ENCODE measurements at regions not wholly inside any gene's neighbourhood (a gene's known extent, or its start where the extent isn't known, plus 50 kb on each side); places are given as distances from the start of the nearest gene placed in this dataset.

GRCh38 chr12:131457331-131458047 lies 253.4 kb upstream of the SFSWAP start:
- no peak overlapping the region for H2AFZ ChIP-seq (ENCODE audit: low read length)
- H4K91ac ChIP-seq (replicated peaks; ENCODE audit: insufficient read length, low read length) = no peak overlapping the region
- no peak overlapping the region for H2BK12ac ChIP-seq (ENCODE audit: low read depth, low read length)
- no peak overlapping the region for H2BK120ac ChIP-seq (replicated peaks; ENCODE audit: low read depth, low read length)
- H3K36me3 ChIP-seq (ENCODE audit: control insufficient read depth in 2 of 4, insufficient read depth in 4 of 4, low read length in 3 of 4) = no peaks in the 10 kb centered on the region
- H3K79me2 ChIP-seq (ENCODE audit: control insufficient read depth in 1 of 2, insufficient read depth in 2 of 2, low read length in 2 of 2) = no peaks in the 10 kb centered on the region
- H2BK20ac ChIP-seq (ENCODE audit: low read length) = no peak overlapping the region
- no peak overlapping the region for H3K4ac ChIP-seq (replicated peaks; ENCODE audit: insufficient read length, low read depth, low read length)
- no peak overlapping the region for H3K23ac ChIP-seq (ENCODE audit: insufficient read length)
- no peak overlapping the region for H2AK5ac ChIP-seq (ENCODE audit: low read depth, low read length)
- no peaks in the 10 kb centered on the region for H4K20me1 ChIP-seq (replicated peaks in 1 of 2; ENCODE audit: control insufficient read depth in 1 of 2, insufficient read depth in 2 of 2, low read length in 2 of 2)
- no peak overlapping the region for H3K56ac ChIP-seq (replicated peaks; ENCODE audit: insufficient read length, low read depth, low read length)
- WGBS, 2 experiments (ENCODE audit: extremely low coverage in 1 of 2, insufficient coverage in 1 of 2, insufficient read length in 1 of 2, insufficient replicate concordance in 2 of 2, low coverage in 1 of 2, low lambda C conversion rate in 2 of 2, missing lambda C conversion rate in 1 of 2) = 79% methylated on average over 14 of the region's 19 CpGs; no CpG with 5 or more reads in 1 of the 2 experiments
- H3K4me3 ChIP-seq (ENCODE audit: extremely low read depth in 1 of 4, insufficient read depth in 2 of 4, low read depth in 3 of 4, low read length in 4 of 4) = no peak overlapping the region
- ChIA-PET POLR2A (ENCODE audit: partially characterized antibody) (no interaction called here), CTCF (ENCODE audit: partially characterized antibody) (interaction anchor here (1.2 to 1.4 kb wide), 2 partner anchors 35 to 342 kb away, joined by 3 to 4 read pairs; no protein-coding TSS in a partner anchor)
- no peak for DNase-seq (ENCODE audit: low read depth in 1 of 2, low spot score in 2 of 2)
- H3K23me2 ChIP-seq (ENCODE audit: low read depth, low read length) = no peaks in the 10 kb centered on the region; the same call in 1 of the 2 replicates
- H3K14ac ChIP-seq (ENCODE audit: insufficient read length) = no peak overlapping the region
- no peaks in the 10 kb centered on the region for H3K27me3 ChIP-seq (replicated peaks in 1 of 4; ENCODE audit: control insufficient read depth in 3 of 4, extremely low read depth in 1 of 4, insufficient read depth in 3 of 4, low read length in 3 of 4)
- no peak overlapping the region; the same call in 1 of the 2 replicates for H3K18ac ChIP-seq (ENCODE audit: extremely low read depth, low read length)
- no peak overlapping the region for H2BK15ac ChIP-seq (ENCODE audit: low read length)
- no peak overlapping the region; the same call in 1 of the 2 replicates for H2BK5ac ChIP-seq (ENCODE audit: low read depth, low read length)
- FAIRE-seq = no peak
- no peaks in the 10 kb centered on the region for H3K4me1 ChIP-seq (replicated peaks in 1 of 4; ENCODE audit: control insufficient read depth in 3 of 4, insufficient read depth in 4 of 4, low read length in 3 of 4)
- no peak overlapping the region for H3K27ac ChIP-seq (ENCODE audit: low read depth, low read length)
- no peaks in the 10 kb centered on the region for H3K9me3 ChIP-seq (ENCODE audit: insufficient read depth in 2 of 2, low read depth in 1 of 2, low read length in 1 of 2)
- no peak overlapping the region for H4K8ac ChIP-seq (ENCODE audit: extremely low read depth, insufficient read depth, low read length)
- H3K79me1 ChIP-seq (ENCODE audit: low read depth, low read length) = no peaks in the 10 kb centered on the region
- H4K5ac ChIP-seq (ENCODE audit: insufficient read length, low read depth, low read length) = no peak overlapping the region
- H3K9ac ChIP-seq (replicated peaks in 1 of 4; ENCODE audit: extremely low read depth in 1 of 4, low read depth in 3 of 4, low read length in 3 of 4) = no peak overlapping the region
- no peak overlapping the region for H3K4me2 ChIP-seq (ENCODE audit: insufficient read depth in 1 of 2, low read depth in 2 of 2, low read length in 2 of 2)
- no peak for TF ChIP-seq RBBP5 (IDR thresholded peaks at IDR 0.05; ENCODE audit: borderline replicate concordance, low read depth, low read length)
- TF ChIP-seq NRF1 (IDR thresholded peaks at IDR 0.05; ENCODE audit: low read depth, low read length) = no peak
- no peak for TF ChIP-seq MAX (IDR thresholded peaks at IDR 0.05)
- no peak for TF ChIP-seq YY1 (IDR thresholded peaks at IDR 0.05; ENCODE audit: low read depth, low read length)

Data from H1 (cell line).